Thyroid gland (tissue), 4 donors: ENCODE measurements at regions not wholly inside any gene's neighbourhood (a gene's known extent, or its start where the extent isn't known, plus 50 kb on each side); places are given as distances from the start of the nearest gene placed in this dataset.

Experiments
- DNase-seq, 2 donors: peaks; one replicate each; pipeline ENCODE4 v3.0.0-alpha.2; 2019
- H3K27ac ChIP-seq, 3 donors: fragments of 200-600 bp; sonication (generic); 1 replicate in 2 of 3; 2 replicates in 1 of 3; pipeline ENCODE4 v1.5.1; 2016 to 2019; ENCODE audit warnings: mild to moderate bottlenecking in 1 of 3, moderate library complexity in 1 of 3
- H3K27me3 ChIP-seq: fragments of 200-600 bp; sonication (generic); one replicate; pipeline ENCODE4 v1.5.1; 2019
- H3K36me3 ChIP-seq, 2 donors: fragments of 200-600 bp; sonication (generic); one replicate each; pipeline ENCODE4 v1.5.1; 2016 to 2019
- H3K4me1 ChIP-seq, 2 donors: fragments of 200-600 bp; sonication (generic); one replicate each; pipeline ENCODE4 v1.5.1; 2017 to 2019
- H3K4me3 ChIP-seq, 3 donors: fragments of 200-600 bp; sonication (generic); replicated peaks in 1 of 3; 1 replicate in 2 of 3; 2 replicates in 1 of 3; pipeline ENCODE4 v1.5.1; 2016; ENCODE audit warnings: mild to moderate bottlenecking in 1 of 3
- H3K9me3 ChIP-seq: fragments of 200-600 bp; sonication (generic); one replicate; pipeline ENCODE4 v1.5.1; 2017
- CTCF ChIP-seq, 6 experiments: fragments of 200-600 bp in 3 of 6; fragments of 450-650 bp in 3 of 6; sonication (generic) in 3 of 6; IDR thresholded peaks; one replicate each; pipeline ENCODE4 v1.5.1; 2016 to 2019; ENCODE audit warnings: antibody characterized with exemption in 6 of 6, mild to moderate bottlenecking in 2 of 6, inconsistent platforms in 1 of 6, moderate library complexity in 1 of 6
- POLR2A ChIP-seq, 2 donors: fragments of 450-650 bp; IDR thresholded peaks; one replicate each; pipeline ENCODE4 v1.6.1; 2017; ENCODE audit warnings: antibody characterized with exemption in 2 of 2, mild to moderate bottlenecking in 2 of 2, moderate library complexity in 1 of 2
- WGBS, 2 donors: methylation state at CpG; one replicate each; pipeline ENCODE4 v1.1.5; 2017; 5-methylcytosine and 5-hydroxymethylcytosine counted together
- intact Hi-C: fragments of 100-400 bp; cut with DNase I; formaldehyde crosslinking; loops from one replicate; pipeline ENCODE4 v1.15.1; 2023

GRCh38 chr20:19072988-19073387 lies 139.5 kb upstream of the SLC24A3 start:
- no peaks in the 10 kb centered on the region for H3K36me3 ChIP-seq
- TF ChIP-seq CTCF (IDR thresholded peaks at IDR 0.05) (no peak), POLR2A (IDR thresholded peaks at IDR 0.05) (no peak)
- intact Hi-C loops: no loop called here
- H3K4me1 ChIP-seq: no peaks in the 10 kb centered on the region
- no peak overlapping the region for H3K27ac ChIP-seq
- H3K27me3 ChIP-seq: no peaks in the 10 kb centered on the region
- WGBS, 2 donors: 91 to 97% methylated on average over 5 of the region's 5 CpGs
- H3K4me3 ChIP-seq: no peak overlapping the region
- H3K9me3 ChIP-seq: no peaks in the 10 kb centered on the region
- DNase-seq: no peak

- TF ChIP-seq CTCF (IDR thresholded peaks at IDR 0.05): peak in 2 of 6 experiments; percentile 15 to 27
- TF ChIP-seq POLR2A (IDR thresholded peaks at IDR 0.05): no peak
- intact Hi-C loops: no loop called here
- WGBS, 2 donors: 39 to 51% methylated on average over 2 of the region's 2 CpGs
- no peak overlapping the region for H3K27ac ChIP-seq
- no peak for DNase-seq
- H3K27me3 ChIP-seq: no peaks in the 10 kb centered on the region
- no peaks in the 10 kb centered on the region for H3K9me3 ChIP-seq
- no peak overlapping the region for H3K4me3 ChIP-seq
- H3K36me3 ChIP-seq: no peaks in the 10 kb centered on the region
- H3K4me1 ChIP-seq: no peaks in the 10 kb centered on the region
These were observed 138.7 kb upstream of the SLC24A3 start for GRCh38 chr20:19073584-19074218.

- Histone ChIP-seq H3K27ac (no peak overlapping the region), H3K36me3 (no peaks in the 10 kb centered on the region), H3K9me3 (no peaks in the 10 kb centered on the region), H3K27me3 (no peaks in the 10 kb centered on the region), H3K4me1 (no peaks in the 10 kb centered on the region), H3K4me3 (no peak overlapping the region)
- 48 to 61% methylated on average over 1 of the region's 1 CpG for WGBS, 2 donors
- TF ChIP-seq CTCF (IDR thresholded peaks at IDR 0.05): no peak
- no peak for TF ChIP-seq POLR2A (IDR thresholded peaks at IDR 0.05)
- intact Hi-C loops: no loop called here
- no peak for DNase-seq
These were observed 138.1 kb upstream of the SLC24A3 start for GRCh38 chr20:19074356-19074755.

- intact Hi-C loops: no loop called here
- Histone ChIP-seq H3K36me3 (no peaks in the 10 kb centered on the region), H3K4me3 (no peak overlapping the region), H3K27ac (no peak overlapping the region), H3K27me3 (no peaks in the 10 kb centered on the region), H3K4me1 (no peaks in the 10 kb centered on the region), H3K9me3 (no peaks in the 10 kb centered on the region)
- 62% methylated on average over 8 of the region's 8 CpGs for WGBS, 2 donors
- DNase-seq: no peak
- TF ChIP-seq POLR2A (IDR thresholded peaks at IDR 0.05): no peak
- TF ChIP-seq CTCF (IDR thresholded peaks at IDR 0.05): no peak
These were observed 137.5 kb upstream of the SLC24A3 start for GRCh38 chr20:19074828-19075516.
